OCI-LY7 (cell line): ENCODE measurements at regions not wholly inside any gene's neighbourhood (a gene's known extent, or its start where the extent isn't known, plus 50 kb on each side); places are given as distances from the start of the nearest gene placed in this dataset.

Experiments used
- BruUV-seq: library from RNA; stranded (reverse); fragments of 400-500 nt; replicated peaks from 2 replicates; lab custom pipeline; 2021; lab: Mats Ljungman, UMichigan
- CTCF ChIA-PET: fragments of 300-600 bp; sonication (Branson Sonifier 250); formaldehyde crosslinking; loops from one replicate; lab custom pipeline; 2022; ENCODE audit warnings: antibody characterized with exemption; ENCODE audit not compliant: unreplicated experiment; lab: Charles Lee
- POLR2A ChIA-PET: fragments of 300-600 bp; sonication (Branson Sonifier 250); formaldehyde crosslinking; loops from one replicate; lab custom pipeline; 2022; ENCODE audit warnings: antibody characterized with exemption; lab: Charles Lee
- DNase-seq: peaks from one replicate; pipeline ENCODE4 v3.0.0-alpha.2; 2015; ENCODE audit warnings: low spot score
- H2AFZ ChIP-seq: fragments of 200-600 bp; sonication (generic), shearing (Covaris generic); 2 replicates; pipeline ENCODE4 v1.6.1; 2014; ENCODE audit warnings: mild to moderate bottlenecking, antibody characterized with exemption, low read length, moderate library complexity
- H3K27ac ChIP-seq: fragments of 200-600 bp; sonication (generic); 2 replicates; pipeline ENCODE4 v1.5.1; 2014; ENCODE audit warnings: mixed run types, low read depth, mild to moderate bottlenecking, moderate library complexity, low read length, inconsistent platforms; ENCODE audit not compliant: poor library complexity, severe bottlenecking
- H3K36me3 ChIP-seq: fragments of 200-600 bp; sonication (generic); 2 replicates; pipeline ENCODE4 v1.6.1; 2014; ENCODE audit warnings: mild to moderate bottlenecking, antibody characterized with exemption, low read length, moderate library complexity, mixed read lengths; ENCODE audit not compliant: insufficient read depth
- H3K4me1 ChIP-seq: fragments of 200-600 bp; sonication (generic); 2 replicates; pipeline ENCODE4 v1.5.1; 2014; ENCODE audit warnings: mild to moderate bottlenecking, low read length; ENCODE audit not compliant: insufficient read depth, poor library complexity, severe bottlenecking
- H3K4me2 ChIP-seq: fragments of 200-600 bp; sonication (generic); 2 replicates; pipeline ENCODE4 v1.6.1; 2014; ENCODE audit warnings: mild to moderate bottlenecking, low read length
- H3K4me3 ChIP-seq: fragments of 200-600 bp; sonication (generic); 2 replicates; pipeline ENCODE4 v1.5.1; 2014; ENCODE audit warnings: mild to moderate bottlenecking, low read depth, low read length; ENCODE audit not compliant: poor library complexity, severe bottlenecking
- H3K79me2 ChIP-seq: fragments of 200-600 bp; sonication (generic); 2 replicates; pipeline ENCODE4 v1.6.1; 2016; ENCODE audit warnings: low read depth, mild to moderate bottlenecking, low read length, moderate library complexity, mixed read lengths; ENCODE audit not compliant: insufficient read depth
- H3K9me2 ChIP-seq: fragments of 200-600 bp; sonication (generic); 2 replicates; pipeline ENCODE4 v1.6.1; 2016; ENCODE audit warnings: mild to moderate bottlenecking, low read length, mixed read lengths; ENCODE audit not compliant: insufficient read depth
- H3K9me3 ChIP-seq: fragments of 200-600 bp; sonication (generic); 2 replicates; pipeline ENCODE4 v1.6.1; 2014; ENCODE audit warnings: mild to moderate bottlenecking, mixed run types, low read length, mixed read lengths
- H4K20me1 ChIP-seq: fragments of 200-600 bp; sonication (generic); 2 replicates; pipeline ENCODE4 v1.6.1; 2014; ENCODE audit warnings: mild to moderate bottlenecking, antibody characterized with exemption, low read length, moderate library complexity, mixed read lengths; ENCODE audit not compliant: insufficient read depth
- EZH2phosphoT487 ChIP-seq: fragments of 200-600 bp; sonication (generic); IDR thresholded peaks from 2 replicates; pipeline ENCODE4 v1.6.1; 2018; ENCODE audit warnings: low read depth, borderline replicate concordance, mild to moderate bottlenecking, mixed run types, antibody characterized with exemption, low read length, moderate library complexity, mixed read lengths
- intact Hi-C: fragments of 100-400 bp; cut with micrococcal nuclease; formaldehyde crosslinking; loops from one replicate; pipeline ENCODE4 v1.10.0; 2022; ENCODE audit not compliant: unreplicated experiment
- TF ChIP-seq, protein P1 (sequence below): fragments of 200-600 bp; sonication (generic); conservative IDR thresholded peaks from 2 replicates; pipeline ENCODE4 v1.5.1; 2014; ENCODE audit warnings: mild to moderate bottlenecking, antibody characterized with exemption, low read length, moderate library complexity, mixed read lengths

DNA sequence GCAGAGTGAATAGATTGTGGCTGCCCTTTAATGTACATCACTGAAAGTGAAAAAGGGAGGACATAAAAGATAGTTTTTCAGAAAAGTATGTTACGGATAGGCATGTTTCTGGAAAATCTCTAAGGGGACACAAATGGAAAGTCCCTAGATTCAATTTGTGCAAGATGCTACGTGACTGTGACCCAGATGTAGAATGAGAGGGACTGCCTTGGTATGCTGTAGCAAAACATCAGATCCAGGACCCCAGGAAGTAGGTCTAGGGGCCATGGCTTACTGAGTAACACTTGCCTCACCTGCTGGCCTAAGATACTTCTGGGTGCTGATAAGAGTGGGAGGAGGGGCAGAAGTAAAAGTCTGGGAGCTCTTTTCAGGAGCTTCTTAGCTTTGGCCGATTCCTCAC, 191.2 kb upstream of the PHYHIPL start:
- intact Hi-C loops = no loop called here
- no peaks in the 10 kb centered on the region for H4K20me1 ChIP-seq
- TF ChIP-seq EZH2phosphoT487 = no peak
- TF ChIP-seq, protein P1, sequence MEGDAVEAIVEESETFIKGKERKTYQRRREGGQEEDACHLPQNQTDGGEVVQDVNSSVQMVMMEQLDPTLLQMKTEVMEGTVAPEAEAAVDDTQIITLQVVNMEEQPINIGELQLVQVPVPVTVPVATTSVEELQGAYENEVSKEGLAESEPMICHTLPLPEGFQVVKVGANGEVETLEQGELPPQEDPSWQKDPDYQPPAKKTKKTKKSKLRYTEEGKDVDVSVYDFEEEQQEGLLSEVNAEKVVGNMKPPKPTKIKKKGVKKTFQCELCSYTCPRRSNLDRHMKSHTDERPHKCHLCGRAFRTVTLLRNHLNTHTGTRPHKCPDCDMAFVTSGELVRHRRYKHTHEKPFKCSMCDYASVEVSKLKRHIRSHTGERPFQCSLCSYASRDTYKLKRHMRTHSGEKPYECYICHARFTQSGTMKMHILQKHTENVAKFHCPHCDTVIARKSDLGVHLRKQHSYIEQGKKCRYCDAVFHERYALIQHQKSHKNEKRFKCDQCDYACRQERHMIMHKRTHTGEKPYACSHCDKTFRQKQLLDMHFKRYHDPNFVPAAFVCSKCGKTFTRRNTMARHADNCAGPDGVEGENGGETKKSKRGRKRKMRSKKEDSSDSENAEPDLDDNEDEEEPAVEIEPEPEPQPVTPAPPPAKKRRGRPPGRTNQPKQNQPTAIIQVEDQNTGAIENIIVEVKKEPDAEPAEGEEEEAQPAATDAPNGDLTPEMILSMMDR = no peak
- H3K79me2 ChIP-seq = no peaks in the 10 kb centered on the region
- no peaks in the 10 kb centered on the region for H3K36me3 ChIP-seq
- H3K9me2 ChIP-seq = no peaks in the 10 kb centered on the region; the same call in 1 of the 2 replicates
- no peak overlapping the region for H3K27ac ChIP-seq
- POLR2A ChIA-PET = interaction anchor here (0.6 to 1.9 kb wide), 3 partner anchors 14 to 1925 kb away, joined by 3 to 5 read pairs (median 3); no protein-coding TSS in a partner anchor
- no peaks in the 10 kb centered on the region for H3K4me1 ChIP-seq
- H3K9me3 ChIP-seq = no peaks in the 10 kb centered on the region
- H3K4me3 ChIP-seq = no peak overlapping the region
- DNase-seq = no peak
- BruUV-seq = no TSS peak
- CTCF ChIA-PET = no interaction called here
- H3K4me2 ChIP-seq = no peak overlapping the region
- no peak overlapping the region for H2AFZ ChIP-seq

DNA sequence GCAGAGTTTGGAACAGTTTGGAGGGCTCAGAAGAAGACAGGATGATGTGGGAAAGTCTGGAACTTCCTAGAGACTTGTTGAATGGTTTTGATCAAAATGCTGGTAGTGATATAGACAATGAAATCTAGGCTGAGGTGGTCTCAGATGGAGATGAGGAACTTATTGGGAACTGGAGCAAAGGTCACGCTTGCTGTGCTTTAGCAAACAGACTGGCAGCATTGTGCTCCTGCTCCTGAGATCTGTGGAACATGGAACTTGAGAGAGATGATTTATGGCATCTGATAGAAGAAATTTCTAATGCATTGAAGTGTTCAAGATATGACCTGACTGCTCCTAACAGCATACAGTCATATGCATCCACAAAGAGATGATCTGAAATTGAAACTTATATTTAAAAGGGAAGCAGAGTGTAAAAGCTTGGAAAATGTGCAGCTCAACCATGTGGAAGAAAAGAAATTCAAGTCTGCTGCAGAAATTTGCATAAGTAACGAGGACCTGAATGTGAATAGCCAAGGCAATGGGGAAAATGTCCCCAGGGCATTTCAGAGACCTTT, 186.9 kb upstream of the PHYHIPL start:
- POLR2A ChIA-PET = no interaction called here
- no peak for TF ChIP-seq EZH2phosphoT487
- TF ChIP-seq, protein P1 = no peak
- Histone ChIP-seq H4K20me1 (no peaks in the 10 kb centered on the region), H3K4me3 (no peak overlapping the region), H3K4me1 (peaks cover 18% of the 10 kb centered on the region), H3K27ac (no peak overlapping the region), H3K9me3 (no peaks in the 10 kb centered on the region), H3K4me2 (no peak overlapping the region), H3K79me2 (no peaks in the 10 kb centered on the region), H3K36me3 (no peaks in the 10 kb centered on the region), H3K9me2 (no peaks in the 10 kb centered on the region; the same call in 1 of the 2 replicates), H2AFZ (no peak overlapping the region)
- CTCF ChIA-PET = no interaction called here
- no TSS peak for BruUV-seq
- no peak for DNase-seq
- intact Hi-C loops = no loop called here

DNA sequence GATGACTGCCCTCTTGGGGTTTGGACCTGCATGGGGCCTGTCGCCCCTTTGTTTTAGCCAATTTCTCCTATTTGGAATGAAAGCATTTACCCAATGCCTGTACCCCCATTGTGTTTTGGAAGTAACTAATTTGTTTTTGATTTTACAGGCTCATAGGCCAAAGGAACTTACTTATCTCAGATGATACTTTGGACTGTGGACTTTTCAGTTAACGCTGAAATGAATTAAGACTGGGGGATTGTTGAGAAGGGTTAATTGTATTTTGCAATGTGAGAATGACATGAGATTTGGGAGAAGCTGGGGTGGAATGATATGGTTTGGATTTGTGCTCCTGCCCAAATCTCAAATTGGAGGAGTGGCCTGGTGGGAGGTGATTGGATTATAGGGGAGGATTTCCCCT, 185.8 kb upstream of the PHYHIPL start:
- Histone ChIP-seq H3K9me3 (no peaks in the 10 kb centered on the region), H3K36me3 (no peaks in the 10 kb centered on the region), H3K79me2 (no peaks in the 10 kb centered on the region), H3K4me3 (no peak overlapping the region), H3K4me2 (no peak overlapping the region), H3K27ac (no peak overlapping the region), H2AFZ (no peak overlapping the region), H4K20me1 (no peaks in the 10 kb centered on the region), H3K9me2 (no peaks in the 10 kb centered on the region; the same call in 1 of the 2 replicates), H3K4me1 (peaks cover 28% of the 10 kb centered on the region)
- intact Hi-C loops = no loop called here
- TF ChIP-seq EZH2phosphoT487 = no peak
- TF ChIP-seq, protein P1 = no peak
- BruUV-seq = no TSS peak
- POLR2A ChIA-PET = interaction anchor here (0.7 to 2.7 kb wide), 4 partner anchors 8 to 54 kb away, joined by 3 to 8 read pairs (median 6); no protein-coding TSS in a partner anchor
- CTCF ChIA-PET = no interaction called here
- DNase-seq = no peak
